CD1c-positive myeloid dendritic cell (primary cell): ENCODE measurements at regions not wholly inside any gene's neighbourhood (a gene's known extent, or its start where the extent isn't known, plus 50 kb on each side); places are given as distances from the start of the nearest gene placed in this dataset.

Experiments
- DNase-seq: peaks from one replicate; pipeline ENCODE4 v3.0.0-alpha.2; 2016; ENCODE audit errors: extremely low spot score

- no peak for DNase-seq
Observed at GRCh38 chr12:42679466-42679865, 89.9 kb upstream of the PRICKLE1 start.

DNA sequence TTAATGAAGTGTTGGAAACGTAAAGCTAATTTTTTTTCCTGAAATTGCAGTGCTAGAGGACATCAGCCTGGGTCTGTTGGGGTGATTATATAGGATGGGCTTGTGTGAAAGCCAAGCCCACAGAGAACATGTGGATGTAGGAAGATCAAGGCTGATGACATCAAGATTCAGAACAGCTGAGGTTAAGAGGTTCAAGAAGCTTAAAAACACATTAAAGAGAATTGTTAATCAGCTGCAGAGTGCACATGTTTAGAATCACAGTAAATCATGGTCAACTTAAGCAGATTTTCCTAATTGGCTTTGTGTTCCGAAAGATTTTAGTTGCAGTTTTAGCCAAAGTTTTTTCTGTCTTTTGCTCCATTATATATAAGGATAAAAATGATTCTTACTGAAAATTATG, 87.9 kb upstream of the PRICKLE1 start:
- no peak for DNase-seq

GRCh38 chr12:42673535-42673934, 84.0 kb upstream of the PRICKLE1 start:
- DNase-seq, result no peak

DNA sequence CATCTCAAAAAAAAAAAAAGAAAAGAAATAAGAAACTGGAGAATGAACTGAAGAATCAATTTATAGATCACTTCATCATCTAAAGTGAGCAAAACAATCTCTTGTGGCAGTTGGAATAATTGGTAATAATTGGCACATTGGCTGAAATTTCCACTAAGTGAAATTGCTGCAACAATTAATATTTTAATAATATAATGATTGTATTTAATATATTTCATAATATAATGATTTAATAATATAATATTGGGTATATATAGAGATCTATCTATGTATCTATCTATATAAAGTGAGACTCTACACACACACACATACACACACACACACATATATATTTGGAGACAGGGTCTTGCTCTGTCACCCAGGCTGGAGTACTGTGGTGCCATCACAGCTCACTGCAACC, 81.2 kb upstream of the PRICKLE1 start:
- no peak for DNase-seq

GRCh38 chr12:42669553-42669952, 80.0 kb upstream of the PRICKLE1 start:
- no peak for DNase-seq

- no peak for DNase-seq
Observed at GRCh38 chr12:42666671-42667243, 77.2 kb upstream of the PRICKLE1 start.

DNA sequence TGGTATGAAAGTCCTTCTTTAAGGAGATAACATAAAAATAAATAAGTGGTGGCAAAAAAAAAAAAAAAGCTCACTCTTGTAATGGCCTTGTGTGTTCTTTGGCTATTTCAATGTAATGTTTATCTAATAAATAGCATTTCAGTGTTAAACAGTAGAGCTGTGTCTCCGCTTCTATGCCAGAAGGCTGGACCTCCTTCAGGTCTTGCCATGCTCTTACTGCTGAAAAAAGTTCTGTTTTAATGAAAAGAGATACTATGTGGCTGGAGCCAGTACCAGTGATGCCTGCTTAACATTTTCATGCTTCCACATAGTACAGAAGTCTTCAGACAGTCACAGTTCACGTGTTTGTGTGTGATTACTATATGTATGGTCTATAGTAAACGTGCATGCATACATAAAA, 74.1 kb upstream of the PRICKLE1 start:
- DNase-seq, result no peak

- no peak for DNase-seq
Observed at GRCh38 chr12:42660968-42661937, 71.7 kb upstream of the PRICKLE1 start.

GRCh38 chr12:42660117-42660516, 70.6 kb upstream of the PRICKLE1 start:
- DNase-seq, result no peak

- no peak for DNase-seq
Observed at GRCh38 chr12:42652048-42652447, 62.5 kb upstream of the PRICKLE1 start.

GRCh38 chr12:42648061-42648460, 58.5 kb upstream of the PRICKLE1 start:
- DNase-seq, result no peak

DNA sequence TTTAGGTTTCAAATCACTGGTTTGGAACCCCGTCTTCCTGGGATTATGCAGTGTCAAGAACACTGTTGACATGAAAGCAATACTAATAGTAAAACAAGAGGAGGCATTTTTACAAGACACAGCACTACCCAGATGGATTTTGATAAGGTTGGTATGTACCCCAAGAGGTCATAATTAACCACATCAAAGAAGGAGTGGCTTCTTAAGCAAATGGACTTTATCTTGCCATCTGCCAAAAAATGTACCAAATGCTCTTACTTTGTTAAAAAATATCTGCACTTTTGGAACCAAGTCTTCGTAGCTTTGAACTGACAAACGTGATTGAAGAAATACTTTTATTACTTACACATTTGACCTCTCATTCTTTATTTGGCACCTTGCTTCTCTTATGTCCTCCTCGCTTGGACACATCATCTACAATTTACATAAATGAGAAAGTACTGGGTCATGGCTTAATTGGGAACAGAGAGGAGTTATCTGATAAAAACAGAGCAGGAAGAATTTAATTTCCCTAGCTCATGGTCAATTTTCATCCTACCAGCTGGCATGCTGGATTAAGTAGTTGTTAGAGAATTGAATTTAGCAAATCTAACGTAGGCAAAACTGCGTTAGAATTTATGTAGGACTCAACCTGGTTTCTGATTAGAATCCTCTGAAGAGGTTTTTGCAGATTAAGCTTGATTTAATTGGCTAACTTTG, 54.5 kb upstream of the PRICKLE1 start:
- DNase-seq, result no peak

GRCh38 chr12:42641221-42641885, 51.8 kb upstream of the PRICKLE1 start:
- DNase-seq, result no peak

- DNase-seq, result no peak
Observed at GRCh38 chr12:42640391-42640790, 50.8 kb upstream of the PRICKLE1 start.

- no peak for DNase-seq
Observed at GRCh38 chr12:42639556-42639955, 50.0 kb upstream of the PRICKLE1 start.
